H1 (cell line): ENCODE measurements at regions not wholly inside any gene's neighbourhood (a gene's known extent, or its start where the extent isn't known, plus 50 kb on each side); places are given as distances from the start of the nearest gene placed in this dataset.

Source experiments
- ASH2L ChIP-seq: fragments of 200-600, 300-600 bp; sonication (generic); IDR thresholded peaks from one replicate; pipeline ENCODE4 v1.7.1; 2017; ENCODE audit warnings: low read length
- ATF3 ChIP-seq: IDR thresholded peaks from 2 replicates; pipeline ENCODE4 v1.6.1; 2011; ENCODE audit warnings: low read depth, mild to moderate bottlenecking, low read length; ENCODE audit not compliant: insufficient read depth
- CBX8 ChIP-seq: fragments of 300-800, 300-1000 bp; sonication (generic); IDR thresholded peaks from 2 replicates; pipeline ENCODE4 v1.7.1; 2016; ENCODE audit warnings: low read depth, low read length, borderline replicate concordance
- CEBPB ChIP-seq: IDR thresholded peaks from 2 replicates; pipeline ENCODE4 v1.6.1; 2012; ENCODE audit warnings: low read depth, low read length
- CHD7 ChIP-seq: fragments of 300-600 bp; sonication (generic); IDR thresholded peaks from 2 replicates; pipeline ENCODE4 v1.7.1; 2012; ENCODE audit warnings: low read length, moderate library complexity, mild to moderate bottlenecking, inconsistent platforms; ENCODE audit not compliant: insufficient replicate concordance
- FOSL1 ChIP-seq: IDR thresholded peaks from 2 replicates; pipeline ENCODE4 v1.6.1; 2011; ENCODE audit warnings: mild to moderate bottlenecking, low read depth, low read length, moderate library complexity; ENCODE audit not compliant: insufficient read depth
- JUND ChIP-seq: IDR thresholded peaks from 2 replicates; pipeline ENCODE4 v1.6.1; 2011; ENCODE audit warnings: mild to moderate bottlenecking, improper control_type of control experiment, low read length
- KDM5A ChIP-seq: fragments of 200-600 bp; IDR thresholded peaks from 2 replicates; pipeline ENCODE4 v1.7.1; 2012; ENCODE audit warnings: mild to moderate bottlenecking, low read length, inconsistent platforms, mixed read lengths
- POU5F1 ChIP-seq: IDR thresholded peaks from 2 replicates; pipeline ENCODE4 v1.6.1; 2011; ENCODE audit warnings: low read depth, mild to moderate bottlenecking, low read length, moderate library complexity
- SRF ChIP-seq: IDR thresholded peaks from 2 replicates; pipeline ENCODE4 v1.6.1; 2011; ENCODE audit warnings: mild to moderate bottlenecking, low read depth, low read length, moderate library complexity

GRCh38 chr15:96403932-96404331 is 73.4 kb downstream of the NR2F2 start (continued):
- TF ChIP-seq CHD7: no peak
- no peak for TF ChIP-seq CBX8
- no peak for TF ChIP-seq SRF
- no peak for TF ChIP-seq FOSL1
- TF ChIP-seq ATF3: no peak
- no peak for TF ChIP-seq KDM5A
- TF ChIP-seq ASH2L: no peak
- TF ChIP-seq JUND: no peak
- TF ChIP-seq POU5F1: no peak
- TF ChIP-seq CEBPB: no peak
- TF ChIP-seq, all 59 proteins: peak for 0
